HEK293 (cell line): ENCODE measurements at regions not wholly inside any gene's neighbourhood (a gene's known extent, or its start where the extent isn't known, plus 50 kb on each side); places are given as distances from the start of the nearest gene placed in this dataset.

ENCODE experiments used
- CTCF ChIA-PET: fragments of 350-600 bp; formaldehyde crosslinking; extraction: SDS; loops from one replicate; lab custom pipeline; 2021; ENCODE audit warnings: antibody characterized with exemption; lab: Yijun Ruan, JAX
- POLR2A ChIA-PET: fragments of 300-600 bp; formaldehyde crosslinking; extraction: SDS; loops from one replicate; lab custom pipeline; 2020; ENCODE audit warnings: antibody characterized with exemption, inconsistent platforms; lab: Yijun Ruan, JAX
- H3K27ac ChIP-seq: fragments of 200-500 bp; sonication (Bioruptor generic); 2 replicates; pipeline ENCODE4 v1.5.1; 2014; ENCODE audit warnings: low read depth, low read length, control low read depth, inconsistent platforms; ENCODE audit errors: extremely low read depth
- H3K36me3 ChIP-seq, 2 experiments: fragments of 200-500 bp in 1 of 2; sonication (Bioruptor generic) in 1 of 2; 1 replicate in 1 of 2; 2 replicates in 1 of 2; pipeline ENCODE4 v1.5.1; 2014 to 2017; ENCODE audit warnings: inconsistent platforms in 2 of 2, low read length in 2 of 2; ENCODE audit not compliant: control insufficient read depth in 2 of 2, insufficient read depth in 1 of 2
- H3K4me1 ChIP-seq: fragments of 200-500 bp; sonication (Bioruptor generic); 2 replicates; pipeline ENCODE4 v1.5.1; 2014; ENCODE audit warnings: mild to moderate bottlenecking, low read length, inconsistent platforms; ENCODE audit not compliant: control insufficient read depth, insufficient read depth
- H3K4me3 ChIP-seq: 2 replicates; pipeline ENCODE4 v1.5.1; 2011; ENCODE audit warnings: low read depth, mild to moderate bottlenecking, control low read depth, low read length, moderate library complexity
- H3K9me3 ChIP-seq: fragments of 200-500 bp; sonication (Bioruptor generic); 2 replicates; pipeline ENCODE4 v1.5.1; 2014; ENCODE audit warnings: low read depth, low read length, inconsistent platforms; ENCODE audit not compliant: control insufficient read depth, insufficient read depth
- GLI4 ChIP-seq: fragments of 450-650 bp; formaldehyde crosslinking; IDR thresholded peaks from 2 replicates; pipeline ENCODE4 v1.5.1; 2016; ENCODE audit warnings: missing biosample characterization, missing genetic modification characterization
- HOXC10 ChIP-seq: sonication (generic); formaldehyde crosslinking; IDR thresholded peaks from 2 replicates; pipeline ENCODE4 v1.8.1; 2023; ENCODE audit warnings: mild to moderate bottlenecking, missing genetic modification reagents
- RBAK ChIP-seq: fragments of 450-650 bp; formaldehyde crosslinking; IDR thresholded peaks from 2 replicates; pipeline ENCODE4 v1.5.1; 2016; ENCODE audit warnings: missing biosample characterization, missing genetic modification characterization
- SCRT1 ChIP-seq: fragments of 450-650 bp; formaldehyde crosslinking; IDR thresholded peaks from 2 replicates; pipeline ENCODE4 v1.5.1; 2016; ENCODE audit warnings: missing biosample characterization, missing genetic modification characterization, borderline replicate concordance
- TCF7L2 ChIP-seq: IDR thresholded peaks from 2 replicates; pipeline ENCODE4 v1.6.1; 2011; ENCODE audit warnings: low read depth, mild to moderate bottlenecking, inconsistent platforms, low read length, moderate library complexity, borderline replicate concordance
- ZBTB20 ChIP-seq: fragments of 450-650 bp; formaldehyde crosslinking; IDR thresholded peaks from 2 replicates; pipeline ENCODE4 v1.5.1; 2016; ENCODE audit warnings: missing biosample characterization, missing genetic modification characterization
- ZFP37 ChIP-seq: fragments of 450-650 bp; formaldehyde crosslinking; IDR thresholded peaks from 2 replicates; pipeline ENCODE4 v1.5.1; 2016; ENCODE audit warnings: missing biosample characterization, missing genetic modification characterization
- ZIC2 ChIP-seq: fragments of 450-650 bp; formaldehyde crosslinking; IDR thresholded peaks from 2 replicates; pipeline ENCODE4 v1.5.1; 2016; ENCODE audit warnings: missing biosample characterization, missing genetic modification characterization
- ZNF10 ChIP-seq: fragments of 450-650 bp; formaldehyde crosslinking; IDR thresholded peaks from 2 replicates; pipeline ENCODE4 v1.5.1; 2017; ENCODE audit warnings: missing biosample characterization, missing genetic modification characterization
- ZNF169 ChIP-seq: fragments of 450-650 bp; formaldehyde crosslinking; IDR thresholded peaks from 2 replicates; pipeline ENCODE4 v1.5.1; 2016; ENCODE audit warnings: missing biosample characterization, missing genetic modification characterization
- ZNF266 ChIP-seq: fragments of 450-650 bp; formaldehyde crosslinking; IDR thresholded peaks from 2 replicates; pipeline ENCODE4 v1.5.1; 2016; ENCODE audit warnings: missing biosample characterization, missing genetic modification characterization, low read depth
- ZNF335 ChIP-seq: fragments of 450-650 bp; formaldehyde crosslinking; conservative IDR thresholded peaks from 2 replicates; pipeline ENCODE4 v1.5.1; 2016; ENCODE audit warnings: missing biosample characterization, missing genetic modification characterization
- ZNF350 ChIP-seq: fragments of 450-650 bp; formaldehyde crosslinking; IDR thresholded peaks from 2 replicates; pipeline ENCODE4 v1.5.0; 2017; ENCODE audit warnings: missing biosample characterization, mild to moderate bottlenecking, missing genetic modification characterization
- ZNF366 ChIP-seq: fragments of 450-650 bp; formaldehyde crosslinking; conservative IDR thresholded peaks from 2 replicates; pipeline ENCODE4 v1.5.1; 2016; ENCODE audit warnings: missing biosample characterization, missing genetic modification characterization
- ZNF596 ChIP-seq: fragments of 450-650 bp; IDR thresholded peaks from 2 replicates; pipeline ENCODE4 v1.5.0; 2018; ENCODE audit warnings: missing biosample characterization, mild to moderate bottlenecking, missing genetic modification characterization, moderate library complexity
- ZNF600 ChIP-seq: fragments of 450-650 bp; formaldehyde crosslinking; IDR thresholded peaks from 2 replicates; pipeline ENCODE4 v1.5.1; 2016; ENCODE audit warnings: missing biosample characterization, missing genetic modification characterization
- ZNF660 ChIP-seq: fragments of 450-650 bp; IDR thresholded peaks from 2 replicates; pipeline ENCODE4 v1.5.1; 2018; ENCODE audit warnings: missing biosample characterization, mild to moderate bottlenecking, missing genetic modification characterization
- ZNF747 ChIP-seq: fragments of 450-650 bp; formaldehyde crosslinking; IDR thresholded peaks from 2 replicates; pipeline ENCODE4 v1.5.1; 2016; ENCODE audit warnings: missing biosample characterization, missing genetic modification characterization
- ZNF776 ChIP-seq: fragments of 450-650 bp; formaldehyde crosslinking; IDR thresholded peaks from 2 replicates; pipeline ENCODE4 v1.5.0; 2017; ENCODE audit warnings: missing biosample characterization, missing genetic modification characterization, borderline replicate concordance
- ZSCAN30 ChIP-seq: fragments of 450-650 bp; IDR thresholded peaks from 2 replicates; pipeline ENCODE4 v1.5.1; 2018; ENCODE audit warnings: missing biosample characterization, mild to moderate bottlenecking, missing genetic modification characterization, moderate library complexity
- TF ChIP-seq, protein P1 (sequence below): fragments of 450-650 bp; formaldehyde crosslinking; IDR thresholded peaks from 2 replicates; pipeline ENCODE4 v1.5.1; 2016; ENCODE audit warnings: missing biosample characterization, missing genetic modification characterization
- TF ChIP-seq, protein P2 (sequence below): fragments of 450-650 bp; formaldehyde crosslinking; IDR thresholded peaks from 2 replicates; pipeline ENCODE4 v1.5.1; 2016; ENCODE audit warnings: missing biosample characterization, missing genetic modification characterization, borderline replicate concordance
- TF ChIP-seq, protein P3 (sequence below): fragments of 450-650 bp; formaldehyde crosslinking; conservative IDR thresholded peaks from 2 replicates; pipeline ENCODE4 v1.5.1; 2016; ENCODE audit warnings: low read depth, missing biosample characterization, missing genetic modification characterization
- TF ChIP-seq, protein P4 (sequence below): fragments of 450-650 bp; formaldehyde crosslinking; IDR thresholded peaks from 2 replicates; pipeline ENCODE4 v1.5.1; 2016; ENCODE audit warnings: missing biosample characterization, missing genetic modification characterization
- TF ChIP-seq, protein P5 (sequence below): fragments of 450-650 bp; formaldehyde crosslinking; IDR thresholded peaks from 2 replicates; pipeline ENCODE4 v1.5.1; 2016; ENCODE audit warnings: missing biosample characterization, missing genetic modification characterization

DNA sequence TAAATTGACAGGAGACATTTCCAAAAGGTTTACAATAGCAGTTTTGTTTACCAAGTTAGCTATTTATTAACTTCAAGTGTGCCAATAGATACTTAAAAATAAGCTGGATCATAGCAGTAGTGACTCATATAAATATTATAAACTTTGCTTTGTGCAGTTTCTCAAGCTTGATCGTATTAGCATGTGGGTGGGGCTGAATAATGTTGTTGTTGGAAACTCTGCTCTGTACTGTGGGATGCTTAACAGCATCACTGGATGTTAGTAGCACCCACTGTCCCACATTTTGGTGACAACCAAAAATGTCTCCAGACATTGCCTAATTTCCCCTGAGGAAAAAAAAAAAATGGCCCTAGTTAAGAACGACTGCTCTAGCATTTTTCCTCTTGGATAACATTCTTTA, 855.2 kb upstream of the ADGRL3 start:
- ChIA-PET CTCF (no interaction called here), POLR2A (no interaction called here)
- Histone ChIP-seq H3K4me3 (no peak overlapping the region), H3K36me3 (no peaks in the 10 kb centered on the region), H3K27ac (no peak overlapping the region), H3K4me1 (no peaks in the 10 kb centered on the region), H3K9me3 (no peaks in the 10 kb centered on the region)
- TF ChIP-seq ZNF335 (tag by site-specific recombination), result no peak
- no peak for TF ChIP-seq TCF7L2
- no peak for TF ChIP-seq ZBTB20 (tag by site-specific recombination)
- TF ChIP-seq, protein P1, sequence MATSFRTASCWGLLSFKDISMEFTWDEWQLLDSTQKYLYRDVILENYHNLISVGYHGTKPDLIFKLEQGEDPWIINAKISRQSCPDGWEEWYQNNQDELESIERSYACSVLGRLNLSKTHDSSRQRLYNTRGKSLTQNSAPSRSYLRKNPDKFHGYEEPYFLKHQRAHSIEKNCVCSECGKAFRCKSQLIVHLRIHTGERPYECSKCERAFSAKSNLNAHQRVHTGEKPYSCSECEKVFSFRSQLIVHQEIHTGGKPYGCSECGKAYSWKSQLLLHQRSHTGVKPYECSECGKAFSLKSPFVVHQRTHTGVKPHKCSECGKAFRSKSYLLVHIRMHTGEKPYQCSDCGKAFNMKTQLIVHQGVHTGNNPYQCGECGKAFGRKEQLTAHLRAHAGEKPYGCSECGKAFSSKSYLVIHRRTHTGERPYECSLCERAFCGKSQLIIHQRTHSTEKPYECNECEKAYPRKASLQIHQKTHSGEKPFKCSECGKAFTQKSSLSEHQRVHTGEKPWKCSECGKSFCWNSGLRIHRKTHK (tag by site-specific recombination), result no peak
- TF ChIP-seq ZNF366 (tag by site-specific recombination), result no peak
- TF ChIP-seq SCRT1 (tag by site-specific recombination), result no peak
- TF ChIP-seq, protein P2, sequence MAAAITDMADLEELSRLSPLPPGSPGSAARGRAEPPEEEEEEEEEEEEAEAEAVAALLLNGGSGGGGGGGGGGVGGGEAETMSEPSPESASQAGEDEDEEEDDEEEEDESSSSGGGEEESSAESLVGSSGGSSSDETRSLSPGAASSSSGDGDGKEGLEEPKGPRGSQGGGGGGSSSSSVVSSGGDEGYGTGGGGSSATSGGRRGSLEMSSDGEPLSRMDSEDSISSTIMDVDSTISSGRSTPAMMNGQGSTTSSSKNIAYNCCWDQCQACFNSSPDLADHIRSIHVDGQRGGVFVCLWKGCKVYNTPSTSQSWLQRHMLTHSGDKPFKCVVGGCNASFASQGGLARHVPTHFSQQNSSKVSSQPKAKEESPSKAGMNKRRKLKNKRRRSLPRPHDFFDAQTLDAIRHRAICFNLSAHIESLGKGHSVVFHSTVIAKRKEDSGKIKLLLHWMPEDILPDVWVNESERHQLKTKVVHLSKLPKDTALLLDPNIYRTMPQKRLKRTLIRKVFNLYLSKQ (tag by site-specific recombination), result no peak
- no peak for TF ChIP-seq ZFP37 (tag by site-specific recombination)

DNA sequence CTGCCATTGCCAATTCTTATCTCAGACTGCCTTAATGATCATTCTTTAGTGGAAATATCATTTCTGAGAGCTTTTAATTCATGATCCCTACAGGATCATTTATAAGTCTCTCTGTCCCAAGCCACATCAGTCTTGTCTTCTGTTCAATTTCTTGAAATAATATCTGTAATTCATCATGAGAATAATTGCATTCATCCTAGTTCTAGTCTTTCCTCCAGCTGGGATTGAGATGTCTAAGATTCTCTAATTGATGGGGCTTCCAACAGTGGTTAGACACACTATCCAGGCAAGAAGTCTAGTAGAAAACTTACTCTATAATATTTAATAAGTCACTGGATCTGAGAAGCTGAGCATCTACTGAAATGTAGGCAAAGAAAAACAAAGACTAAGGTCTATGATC, 854.7 kb upstream of the ADGRL3 start:
- POLR2A ChIA-PET, result no interaction called here
- TF ChIP-seq ZNF266 (tag by site-specific recombination), result no peak
- no peak for TF ChIP-seq ZNF350
- no peak for TF ChIP-seq ZNF747 (tag by site-specific recombination)
- TF ChIP-seq ZIC2, result no peak
- no peak for TF ChIP-seq ZNF596 (tag by site-specific recombination)
- no peak for TF ChIP-seq ZNF169 (tag by site-specific recombination)
- no peak for TF ChIP-seq ZNF600 (tag by site-specific recombination)
- TF ChIP-seq ZNF776 (tag by site-specific recombination), result no peak
- TF ChIP-seq, protein P3, sequence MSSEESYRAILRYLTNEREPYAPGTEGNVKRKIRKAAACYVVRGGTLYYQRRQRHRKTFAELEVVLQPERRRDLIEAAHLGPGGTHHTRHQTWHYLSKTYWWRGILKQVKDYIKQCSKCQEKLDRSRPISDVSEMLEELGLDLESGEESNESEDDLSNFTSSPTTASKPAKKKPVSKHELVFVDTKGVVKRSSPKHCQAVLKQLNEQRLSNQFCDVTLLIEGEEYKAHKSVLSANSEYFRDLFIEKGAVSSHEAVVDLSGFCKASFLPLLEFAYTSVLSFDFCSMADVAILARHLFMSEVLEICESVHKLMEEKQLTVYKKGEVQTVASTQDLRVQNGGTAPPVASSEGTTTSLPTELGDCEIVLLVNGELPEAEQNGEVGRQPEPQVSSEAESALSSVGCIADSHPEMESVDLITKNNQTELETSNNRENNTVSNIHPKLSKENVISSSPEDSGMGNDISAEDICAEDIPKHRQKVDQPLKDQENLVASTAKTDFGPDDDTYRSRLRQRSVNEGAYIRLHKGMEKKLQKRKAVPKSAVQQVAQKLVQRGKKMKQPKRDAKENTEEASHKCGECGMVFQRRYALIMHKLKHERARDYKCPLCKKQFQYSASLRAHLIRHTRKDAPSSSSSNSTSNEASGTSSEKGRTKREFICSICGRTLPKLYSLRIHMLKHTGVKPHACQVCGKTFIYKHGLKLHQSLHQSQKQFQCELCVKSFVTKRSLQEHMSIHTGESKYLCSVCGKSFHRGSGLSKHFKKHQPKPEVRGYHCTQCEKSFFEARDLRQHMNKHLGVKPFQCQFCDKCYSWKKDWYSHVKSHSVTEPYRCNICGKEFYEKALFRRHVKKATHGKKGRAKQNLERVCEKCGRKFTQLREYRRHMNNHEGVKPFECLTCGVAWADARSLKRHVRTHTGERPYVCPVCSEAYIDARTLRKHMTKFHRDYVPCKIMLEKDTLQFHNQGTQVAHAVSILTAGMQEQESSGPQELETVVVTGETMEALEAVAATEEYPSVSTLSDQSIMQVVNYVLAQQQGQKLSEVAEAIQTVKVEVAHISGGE, result no peak
- no peak for TF ChIP-seq GLI4 (tag by site-specific recombination)
- no peak for TF ChIP-seq HOXC10
- no peak for TF ChIP-seq ZNF10 (tag by site-specific recombination)
- TF ChIP-seq, protein P4, sequence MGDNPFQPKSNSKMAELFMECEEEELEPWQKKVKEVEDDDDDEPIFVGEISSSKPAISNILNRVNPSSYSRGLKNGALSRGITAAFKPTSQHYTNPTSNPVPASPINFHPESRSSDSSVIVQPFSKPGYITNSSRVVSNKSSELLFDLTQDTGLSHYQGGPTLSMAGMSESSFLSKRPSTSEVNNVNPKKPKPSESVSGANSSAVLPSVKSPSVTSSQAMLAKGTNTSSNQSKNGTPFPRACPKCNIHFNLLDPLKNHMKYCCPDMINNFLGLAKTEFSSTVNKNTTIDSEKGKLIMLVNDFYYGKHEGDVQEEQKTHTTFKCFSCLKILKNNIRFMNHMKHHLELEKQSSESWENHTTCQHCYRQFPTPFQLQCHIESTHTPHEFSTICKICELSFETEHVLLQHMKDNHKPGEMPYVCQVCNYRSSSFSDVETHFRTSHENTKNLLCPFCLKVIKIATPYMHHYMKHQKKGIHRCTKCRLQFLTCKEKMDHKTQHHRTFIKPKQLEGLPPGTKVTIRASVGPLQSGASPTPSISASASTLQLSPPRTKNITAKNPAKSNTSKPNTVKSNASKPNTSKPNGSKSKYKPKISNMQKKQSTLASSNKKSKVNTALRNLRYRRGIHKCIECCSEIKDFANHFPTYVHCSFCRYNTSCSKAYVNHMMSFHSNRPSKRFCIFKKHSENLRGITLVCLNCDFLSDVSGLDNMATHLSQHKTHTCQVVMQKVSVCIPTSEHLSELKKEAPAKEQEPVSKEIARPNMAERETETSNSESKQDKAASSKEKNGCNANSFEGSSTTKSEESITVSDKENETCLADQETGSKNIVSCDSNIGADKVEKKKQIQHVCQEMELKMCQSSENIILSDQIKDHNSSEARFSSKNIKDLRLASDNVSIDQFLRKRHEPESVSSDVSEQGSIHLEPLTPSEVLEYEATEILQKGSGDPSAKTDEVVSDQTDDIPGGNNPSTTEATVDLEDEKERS, result no peak
- TF ChIP-seq ZSCAN30 (tag by site-specific recombination), result no peak
- TF ChIP-seq RBAK (tag by site-specific recombination), result no peak
- TF ChIP-seq ZNF660 (tag by site-specific recombination), result no peak
- TF ChIP-seq, protein P5, sequence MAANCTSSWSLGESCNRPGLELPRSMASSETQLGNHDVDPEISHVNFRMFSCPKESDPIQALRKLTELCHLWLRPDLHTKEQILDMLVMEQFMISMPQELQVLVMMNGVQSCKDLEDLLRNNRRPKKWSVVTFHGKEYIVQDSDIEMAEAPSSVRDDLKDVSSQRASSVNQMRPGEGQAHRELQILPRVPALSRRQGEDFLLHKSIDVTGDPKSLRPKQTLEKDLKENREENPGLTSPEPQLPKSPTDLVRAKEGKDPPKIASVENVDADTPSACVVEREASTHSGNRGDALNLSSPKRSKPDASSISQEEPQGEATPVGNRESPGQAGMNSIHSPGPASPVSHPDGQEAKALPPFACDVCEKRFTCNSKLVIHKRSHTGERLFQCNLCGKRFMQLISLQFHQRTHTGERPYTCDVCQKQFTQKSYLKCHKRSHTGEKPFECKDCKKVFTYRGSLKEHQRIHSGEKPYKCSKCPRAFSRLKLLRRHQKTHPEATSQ (tag by site-specific recombination), result no peak

More for the DNA sequence above, 854.7 kb upstream of the ADGRL3 start:
- CTCF ChIA-PET, result interaction anchor here (0.6 kb wide), 1 partner anchor 82 kb away, joined by 3 read pairs; no protein-coding TSS in a partner anchor
- H3K36me3 ChIP-seq, result no peaks in the 10 kb centered on the region
- H3K4me1 ChIP-seq, result no peaks in the 10 kb centered on the region
- H3K27ac ChIP-seq, result no peak overlapping the region
- no peaks in the 10 kb centered on the region for H3K9me3 ChIP-seq
- no peak overlapping the region for H3K4me3 ChIP-seq
